Erythroblast (primary cell): ENCODE measurements at regions not wholly inside any gene's neighbourhood (a gene's known extent, or its start where the extent isn't known, plus 50 kb on each side); places are given as distances from the start of the nearest gene placed in this dataset.

ENCODE experiments used
- DNase-seq, 2 experiments: peaks; one replicate each; lab custom pipeline; 2025; lab: John Stamatoyannopoulos, UW
- GATA1 ChIP-seq: IDR thresholded peaks from 2 replicates; pipeline ENCODE4 v1.6.1; 2011; ENCODE audit warnings: low read depth, mild to moderate bottlenecking, control low read depth, low read length, moderate library complexity
- POLR2A ChIP-seq: IDR thresholded peaks from 2 replicates; pipeline ENCODE4 v1.6.1; 2011; ENCODE audit warnings: mild to moderate bottlenecking, low read length

GRCh38 chr12:127625176-127625771, 641.7 kb upstream of the TMEM132C start:
- TF ChIP-seq POLR2A (no peak), GATA1 (no peak)
- no peak for DNase-seq

GRCh38 chr12:127628645-127629044, 638.3 kb upstream of the TMEM132C start:
- TF ChIP-seq POLR2A: no peak
- TF ChIP-seq GATA1: no peak
- DNase-seq: no peak

- TF ChIP-seq POLR2A: no peak
- TF ChIP-seq GATA1: no peak
- no peak for DNase-seq
Measured at GRCh38 chr12:127629066-127629820, 637.7 kb upstream of the TMEM132C start.

GRCh38 chr12:127632461-127632860, 634.5 kb upstream of the TMEM132C start:
- TF ChIP-seq GATA1 (no peak), POLR2A (no peak)
- no peak for DNase-seq

- TF ChIP-seq GATA1: no peak
- no peak for TF ChIP-seq POLR2A
- no peak for DNase-seq
Measured at GRCh38 chr12:127635838-127636237, 631.1 kb upstream of the TMEM132C start.

GRCh38 chr12:127636882-127637281, 630.1 kb upstream of the TMEM132C start:
- TF ChIP-seq POLR2A (no peak), GATA1 (no peak)
- DNase-seq: no peak

- no peak for DNase-seq
- TF ChIP-seq GATA1: no peak
- TF ChIP-seq POLR2A: no peak
Measured at GRCh38 chr12:127640181-127640886, 626.6 kb upstream of the TMEM132C start.

GRCh38 chr12:127642208-127642607, 624.8 kb upstream of the TMEM132C start:
- no peak for DNase-seq
- TF ChIP-seq POLR2A: no peak
- TF ChIP-seq GATA1: no peak

GRCh38 chr12:127648321-127648720, 618.6 kb upstream of the TMEM132C start:
- TF ChIP-seq POLR2A (no peak), GATA1 (no peak)
- DNase-seq: no peak

GRCh38 chr12:127649961-127650360, 617.0 kb upstream of the TMEM132C start:
- no peak for DNase-seq
- TF ChIP-seq POLR2A (no peak), GATA1 (no peak)

GRCh38 chr12:127650626-127651025, 616.3 kb upstream of the TMEM132C start:
- TF ChIP-seq GATA1 (no peak), POLR2A (no peak)
- no peak for DNase-seq

- DNase-seq: no peak
- TF ChIP-seq POLR2A (no peak), GATA1 (no peak)
Measured at GRCh38 chr12:127652281-127652680, 614.7 kb upstream of the TMEM132C start.

- no peak for TF ChIP-seq POLR2A
- no peak for TF ChIP-seq GATA1
- no peak for DNase-seq
Measured at GRCh38 chr12:127654383-127654985, 612.5 kb upstream of the TMEM132C start.

- TF ChIP-seq POLR2A (no peak), GATA1 (no peak)
- no peak for DNase-seq
Measured at GRCh38 chr12:127655691-127656090, 611.3 kb upstream of the TMEM132C start.
